Spleen (tissue), 7 donors: ENCODE measurements at regions not wholly inside any gene's neighbourhood (a gene's known extent, or its start where the extent isn't known, plus 50 kb on each side); places are given as distances from the start of the nearest gene placed in this dataset.

Experiments
- POLR2A ChIP-seq, 3 donors: fragments of 450-650 bp; IDR thresholded peaks; one replicate each; pipeline ENCODE4 v1.5.1; 2017; ENCODE audit warnings: antibody characterized with exemption in 3 of 3, mild to moderate bottlenecking in 1 of 3
- TF ChIP-seq, protein P1 (sequence below), 11 experiments: fragments of 200-600 bp in 7 of 11; fragments of 450-650 bp in 4 of 11; sonication (generic) in 4 of 11; IDR thresholded peaks in 8 of 11; conservative IDR thresholded peaks in 3 of 11; 1 replicate in 7 of 11; 2 replicates in 4 of 11; pipeline versions ENCODE4 v1.4.0 to v1.8.0; 2016 to 2021; ENCODE audit warnings: antibody characterized with exemption in 11 of 11, inconsistent platforms in 4 of 11, mild to moderate bottlenecking in 1 of 11
- donor health status: DM: no; HTN: no; CAD: no; lungs with moderate emphysema.
- donor health status: DM: no; HTN: no; CAD: no.
- donor health status: DM: no; HTN: no; CAD: no.

DNA sequence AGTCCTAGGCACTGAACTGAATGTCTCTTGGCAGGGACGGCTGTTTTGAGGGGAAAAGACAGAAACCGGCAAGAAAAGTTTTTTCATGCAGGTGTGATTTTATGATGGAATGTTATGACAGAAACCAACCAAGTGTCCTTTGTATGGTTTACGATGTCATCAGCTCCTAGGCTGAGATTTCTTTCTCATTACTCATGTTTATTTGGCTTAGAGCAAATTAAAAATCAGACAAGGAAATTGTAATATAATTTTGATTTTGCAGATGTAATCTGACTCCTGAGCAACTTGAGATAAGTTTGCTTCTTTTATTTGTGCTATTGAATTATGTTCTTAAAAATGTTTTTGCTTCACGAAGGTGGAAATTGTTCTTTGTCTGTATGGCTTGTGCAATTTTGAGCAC lies 58.8 kb upstream of the MAP3K7 start:
- TF ChIP-seq, protein P1, sequence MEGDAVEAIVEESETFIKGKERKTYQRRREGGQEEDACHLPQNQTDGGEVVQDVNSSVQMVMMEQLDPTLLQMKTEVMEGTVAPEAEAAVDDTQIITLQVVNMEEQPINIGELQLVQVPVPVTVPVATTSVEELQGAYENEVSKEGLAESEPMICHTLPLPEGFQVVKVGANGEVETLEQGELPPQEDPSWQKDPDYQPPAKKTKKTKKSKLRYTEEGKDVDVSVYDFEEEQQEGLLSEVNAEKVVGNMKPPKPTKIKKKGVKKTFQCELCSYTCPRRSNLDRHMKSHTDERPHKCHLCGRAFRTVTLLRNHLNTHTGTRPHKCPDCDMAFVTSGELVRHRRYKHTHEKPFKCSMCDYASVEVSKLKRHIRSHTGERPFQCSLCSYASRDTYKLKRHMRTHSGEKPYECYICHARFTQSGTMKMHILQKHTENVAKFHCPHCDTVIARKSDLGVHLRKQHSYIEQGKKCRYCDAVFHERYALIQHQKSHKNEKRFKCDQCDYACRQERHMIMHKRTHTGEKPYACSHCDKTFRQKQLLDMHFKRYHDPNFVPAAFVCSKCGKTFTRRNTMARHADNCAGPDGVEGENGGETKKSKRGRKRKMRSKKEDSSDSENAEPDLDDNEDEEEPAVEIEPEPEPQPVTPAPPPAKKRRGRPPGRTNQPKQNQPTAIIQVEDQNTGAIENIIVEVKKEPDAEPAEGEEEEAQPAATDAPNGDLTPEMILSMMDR (IDR thresholded peaks at IDR 0.05 in 8 of 11, conservative IDR thresholded peaks at IDR 0.05 in 3 of 11): no peak
- TF ChIP-seq POLR2A (IDR thresholded peaks at IDR 0.05): no peak
